Breast epithelium (tissue), 3 donors: ENCODE measurements at regions not wholly inside any gene's neighbourhood (a gene's known extent, or its start where the extent isn't known, plus 50 kb on each side); places are given as distances from the start of the nearest gene placed in this dataset.
"Not testable (repeated sequence)": the region's sequence is repeated elsewhere in the genome, so short reads cannot be mapped to it uniquely, and the experiment has no call there.

Source experiments
- CTCF ChIP-seq, 3 donors: fragments of 450-650 bp; IDR thresholded peaks; one replicate each; pipeline ENCODE4 v1.5.1; 2016 to 2017; ENCODE audit warnings: antibody characterized with exemption in 3 of 3, mild to moderate bottlenecking in 3 of 3, moderate library complexity in 3 of 3
- POLR2A ChIP-seq: fragments of 450-650 bp; IDR thresholded peaks from one replicate; pipeline ENCODE4 v1.6.1; 2016; ENCODE audit warnings: antibody characterized with exemption, mild to moderate bottlenecking, moderate library complexity
- POLR2AphosphoS5 ChIP-seq, 3 donors: sonication (generic); formaldehyde crosslinking; IDR thresholded peaks; one replicate each; pipeline ENCODE4 v1.6.1; 2017; ENCODE audit warnings: antibody characterized with exemption in 3 of 3

DNA sequence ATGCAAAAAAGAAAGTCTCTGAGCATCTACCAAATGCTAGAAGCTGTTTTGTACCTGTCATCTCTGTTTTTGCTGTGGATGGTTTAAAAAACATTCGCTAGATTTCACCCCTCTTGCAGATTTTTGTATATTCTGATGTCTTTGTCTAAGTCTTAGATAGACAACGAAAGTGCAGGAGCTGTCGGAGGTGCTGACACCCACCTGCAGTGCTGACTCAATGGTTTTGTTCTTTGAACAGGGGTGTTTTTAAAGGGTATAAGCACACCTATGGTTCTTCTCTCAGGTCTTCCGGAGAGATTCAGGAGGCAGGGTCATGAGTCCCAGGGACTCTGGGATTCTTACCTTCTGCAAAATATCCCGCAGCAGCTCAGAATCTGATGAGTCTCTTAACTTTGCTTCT is 231.7 kb upstream of the FRG2C start:
- TF ChIP-seq CTCF (IDR thresholded peaks at IDR 0.05); POLR2AphosphoS5 (IDR thresholded peaks at IDR 0.05); POLR2A: not testable (repeated sequence)
